Heart left ventricle (tissue), 16 donors: ENCODE measurements at regions not wholly inside any gene's neighbourhood (a gene's known extent, or its start where the extent isn't known, plus 50 kb on each side); places are given as distances from the start of the nearest gene placed in this dataset.

Experiments used
- ATAC-seq, 4 donors: fragments of 200-7000 bp; cut with Tn5 transposase; one replicate each; pipeline ENCODE4 v1.9.1; 2020 to 2022; ENCODE audit warnings: moderate library complexity in 4 of 4, mild to moderate bottlenecking in 3 of 4, moderate number of reproducible peaks in 1 of 4
- DNase-seq, 5 donors: peaks; one replicate each; pipeline ENCODE4 v3.0.0-alpha.2; 2020
- H3K27ac ChIP-seq, 12 donors: fragments of 200-600 bp; sonication (generic) in 4 of 12; one replicate each; pipeline versions ENCODE4 v1.5.0 to v1.8.0; 2016 to 2022; ENCODE audit warnings: mild to moderate bottlenecking in 2 of 12
- H3K27me3 ChIP-seq, 9 donors: fragments of 200-600 bp; sonication (generic) in 2 of 9; one replicate each; pipeline versions ENCODE4 v1.5.1 to v1.8.0; 2016 to 2022; ENCODE audit warnings: mild to moderate bottlenecking in 3 of 9
- H3K36me3 ChIP-seq, 9 donors: fragments of 200-600 bp; sonication (generic) in 2 of 9; one replicate each; pipeline versions ENCODE4 v1.5.0 to v1.8.0; 2018 to 2022; ENCODE audit warnings: mild to moderate bottlenecking in 2 of 9
- H3K4me1 ChIP-seq, 12 donors: fragments of 200-600 bp; sonication (generic) in 4 of 12; one replicate each; pipeline versions ENCODE4 v1.5.0 to v1.8.0; 2016 to 2022; ENCODE audit warnings: mild to moderate bottlenecking in 3 of 12
- H3K4me3 ChIP-seq, 12 donors: fragments of 200-600 bp; sonication (generic) in 4 of 12; one replicate each; pipeline versions ENCODE4 v1.5.0 to v1.8.0; 2017 to 2022; ENCODE audit warnings: mild to moderate bottlenecking in 9 of 12, moderate library complexity in 4 of 12
- H3K9me3 ChIP-seq, 12 donors: fragments of 200-600 bp; sonication (generic) in 4 of 12; one replicate each; pipeline versions ENCODE4 v1.5.0 to v1.8.0; 2016 to 2022; ENCODE audit warnings: mild to moderate bottlenecking in 1 of 12
- CTCF ChIP-seq, 12 donors: fragments of 200-600 bp; sonication (generic) in 4 of 12; IDR thresholded peaks; one replicate each; pipeline versions ENCODE4 v1.5.0 to v1.8.0; 2018 to 2022; ENCODE audit warnings: antibody characterized with exemption in 12 of 12, mild to moderate bottlenecking in 5 of 12
- POLR2A ChIP-seq, 2 donors: fragments of 450-650 bp; IDR thresholded peaks; one replicate each; pipeline ENCODE4 v1.6.1; 2017; ENCODE audit warnings: antibody characterized with exemption in 2 of 2, mild to moderate bottlenecking in 2 of 2, moderate library complexity in 2 of 2
- WGBS, 4 donors: extraction: QIAGEN DNeasy Blood & Tissue Kit in 2 of 4; methylation state at CpG; one replicate each; pipeline versions ENCODE4 v1.1.5 to v1.1.7; 2013 to 2018; 5-methylcytosine and 5-hydroxymethylcytosine counted together
- intact Hi-C, 10 donors: fragments of 100-400 bp; cut with DNase I; formaldehyde crosslinking; loops; one replicate each; pipeline versions ENCODE4 v1.11.1 to v1.14.2; 2022
- donor health status: ischemic (EF 13 %, LVEDD 7.1; RV severe dilation, severe dysfunction).
- donor health status: healthy with polysubstance abuse.
- donor health status: DM: no; HTN: yes; CAD: no.
- donor health status: DM: no; HTN: no; CAD: no.
- donor health status: ischemic (EF 25% LVEDD 6.9; RV normal size, moderate dysfunction).
- donor health status: ischemic (EF 25% LVEDD 5.7; RV mildly dilated, moderate dysfunction).
- donor health status: healthy.
- donor health status: DM: yes; HTN: yes; CAD: no.
- donor health status: ischemic (EF 35%, LVEDD 5.7; RV mildly dilated, moderate dysfunction).
- donor health status: nonischemic (EF 11% LVEDD 7.7; RV severe dilation, severe dysfunction).
- donor health status: DM: yes; HTN: yes; CAD: no.
- donor health status: PGD.
- donor health status: ischemic (EF 29% LVEDD 5.4; RV normal size, mild dysfunction).
- donor health status: nonischemic (EF 23%, LVEDD 6.1; RV moderate dilation, normal function).

- ATAC-seq (no peak), DNase-seq (no peak)
- intact Hi-C loops = no loop called here
- Histone ChIP-seq H3K36me3 (no peaks in the 10 kb centered on the region), H3K4me1 (no peaks in the 10 kb centered on the region), H3K4me3 (no peak overlapping the region), H3K27me3 (peaks cover 0 to 7% (median 0%) of the 10 kb centered on the region in 9 donors), H3K9me3 (peaks cover 0 to 22% (median 0%) of the 10 kb centered on the region in 12 donors), H3K27ac (no peak overlapping the region)
- TF ChIP-seq CTCF (IDR thresholded peaks at IDR 0.05) = no peak
- no peak for TF ChIP-seq POLR2A (IDR thresholded peaks at IDR 0.05)
- 74 to 83% (median 80%) methylated on average over 4 to 8 of the region's 8 CpGs for WGBS, 4 donors
Measured at GRCh38 chr3:13727890-13728289, 152.0 kb downstream of the WNT7A start.

DNA sequence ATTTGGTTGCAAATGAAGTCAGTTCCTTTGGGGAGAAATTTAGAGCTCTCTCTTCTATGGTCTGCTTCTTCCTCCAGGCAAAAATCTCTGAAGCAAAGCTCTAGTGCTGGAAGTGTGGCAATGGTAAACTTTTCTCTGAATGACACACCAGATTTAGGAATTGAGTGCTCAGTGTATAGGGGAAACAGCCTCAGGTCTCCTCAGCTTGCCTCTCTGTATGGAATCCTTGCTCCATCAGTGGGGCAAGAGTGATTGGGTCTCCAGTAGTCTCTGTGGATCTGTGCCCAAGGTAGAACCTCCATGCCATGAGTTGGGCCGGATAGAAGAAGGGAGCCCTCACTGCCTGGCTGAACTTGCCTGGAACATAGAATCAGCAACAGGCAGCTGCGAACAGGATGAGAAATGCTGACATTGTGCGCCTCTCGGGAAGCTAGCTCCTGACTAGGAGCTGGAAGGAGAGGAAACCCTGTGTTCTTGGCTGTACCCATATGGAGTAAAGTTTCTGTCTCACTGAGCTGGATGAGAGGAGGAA lies 156.1 kb downstream of the WNT7A start:
- ATAC-seq (no peak), DNase-seq (no peak)
- peaks cover 0 to 26% (median 0%) of the 10 kb centered on the region in 12 donors for H3K9me3 ChIP-seq
- H3K4me1 ChIP-seq = no peaks in the 10 kb centered on the region
- no peak overlapping the region for H3K27ac ChIP-seq
- H3K36me3 ChIP-seq = no peaks in the 10 kb centered on the region
- no peak overlapping the region for H3K4me3 ChIP-seq
- WGBS, 4 donors = 83 to 89% (median 87%) methylated on average over 4 of the region's 4 CpGs
- intact Hi-C loops = no loop called here
- TF ChIP-seq POLR2A (IDR thresholded peaks at IDR 0.05) = no peak
- TF ChIP-seq CTCF (IDR thresholded peaks at IDR 0.05) = no peak
- peaks cover 0 to 6% (median 0%) of the 10 kb centered on the region in 9 donors for H3K27me3 ChIP-seq

DNA sequence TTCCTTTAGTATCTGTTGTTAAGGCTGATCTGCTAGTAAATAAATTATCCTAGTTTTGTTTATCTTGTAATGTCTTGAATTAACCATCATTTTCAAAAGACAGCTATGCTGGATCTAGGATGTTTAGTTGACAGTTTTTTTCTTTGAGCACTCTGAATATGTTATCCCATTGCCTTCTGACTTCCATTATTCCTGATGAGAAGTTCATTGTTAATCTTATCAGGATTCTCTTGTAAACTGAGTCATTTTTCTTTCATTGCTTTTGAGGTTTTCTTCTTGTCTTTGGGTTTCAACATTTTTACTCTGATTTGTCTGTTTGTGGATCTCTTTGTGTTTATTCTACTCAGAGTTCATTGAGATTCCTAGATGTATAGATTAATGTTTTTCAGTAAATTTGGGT lies 157.7 kb downstream of the WNT7A start:
- TF ChIP-seq POLR2A (IDR thresholded peaks at IDR 0.05) = no peak
- no peak for TF ChIP-seq CTCF (IDR thresholded peaks at IDR 0.05)
- intact Hi-C loops = no loop called here
- no peak for ATAC-seq

GRCh38 chr3:13718436-13718835 lies 161.4 kb downstream of the WNT7A start:
- intact Hi-C loops = no loop called here
- Histone ChIP-seq H3K4me1 (no peaks in the 10 kb centered on the region), H3K27me3 (no peaks in the 10 kb centered on the region), H3K4me3 (no peak overlapping the region), H3K27ac (no peak overlapping the region), H3K36me3 (no peaks in the 10 kb centered on the region), H3K9me3 (peaks cover 0 to 16% (median 0%) of the 10 kb centered on the region in 12 donors)
- ATAC-seq = no peak
- 79 to 87% (median 83%) methylated on average over 7 of the region's 7 CpGs for WGBS, 4 donors
- TF ChIP-seq CTCF (IDR thresholded peaks at IDR 0.05) = no peak
- TF ChIP-seq POLR2A (IDR thresholded peaks at IDR 0.05) = no peak
- peak in 2 of 5 donors; percentile 12 to 42 for DNase-seq

More for the DNA sequence above, 157.7 kb downstream of the WNT7A start:
- no peak overlapping the region for H3K27ac ChIP-seq
- no peaks in the 10 kb centered on the region for H3K36me3 ChIP-seq
- H3K4me1 ChIP-seq = no peaks in the 10 kb centered on the region
- H3K27me3 ChIP-seq = no peaks in the 10 kb centered on the region
- DNase-seq = no peak
- peaks cover 0 to 26% (median 0%) of the 10 kb centered on the region in 12 donors for H3K9me3 ChIP-seq
- H3K4me3 ChIP-seq = no peak overlapping the region
